Esophagus squamous epithelium (tissue), 5 donors: ENCODE measurements at regions not wholly inside any gene's neighbourhood (a gene's known extent, or its start where the extent isn't known, plus 50 kb on each side); places are given as distances from the start of the nearest gene placed in this dataset.

Experiments
- DNase-seq: peaks from one replicate; lab custom pipeline; 2025; lab: John Stamatoyannopoulos, UW
- H3K27ac ChIP-seq, 4 donors: fragments of 200-600 bp; sonication (generic); one replicate each; pipeline ENCODE4 v1.5.1; 2016 to 2019; ENCODE audit warnings: mild to moderate bottlenecking in 1 of 4
- H3K27me3 ChIP-seq, 4 donors: fragments of 200-600 bp; sonication (generic); 1 replicate in 3 of 4; 2 replicates in 1 of 4; pipeline versions ENCODE4 v1.5.1 to v1.6.0; 2017 to 2021; ENCODE audit warnings: antibody characterized with exemption in 1 of 4
- H3K36me3 ChIP-seq, 3 donors: fragments of 200-600 bp; sonication (generic); one replicate each; pipeline ENCODE4 v1.5.1; 2016 to 2019
- H3K4me1 ChIP-seq, 3 donors: fragments of 200-600 bp; sonication (generic); one replicate each; pipeline ENCODE4 v1.5.1; 2017 to 2019
- H3K4me3 ChIP-seq, 4 donors: fragments of 200-600 bp; sonication (generic); 1 replicate in 3 of 4; 2 replicates in 1 of 4; pipeline ENCODE4 v1.5.1; 2016 to 2019; ENCODE audit warnings: mild to moderate bottlenecking in 2 of 4, moderate library complexity in 1 of 4
- H3K9me3 ChIP-seq, 3 donors: fragments of 200-600 bp; sonication (generic); one replicate each; pipeline ENCODE4 v1.5.1; 2016 to 2019
- CTCF ChIP-seq, 6 experiments: fragments of 450-650 bp in 4 of 6; fragments of 200-600 bp in 2 of 6; sonication (generic) in 2 of 6; IDR thresholded peaks; one replicate each; pipeline ENCODE4 v1.5.1; 2016 to 2019; ENCODE audit warnings: antibody characterized with exemption in 6 of 6, mild to moderate bottlenecking in 4 of 6, moderate library complexity in 4 of 6
- POLR2A ChIP-seq, 4 donors: fragments of 450-650 bp; IDR thresholded peaks; one replicate each; pipeline ENCODE4 v1.6.1; 2017; ENCODE audit warnings: antibody characterized with exemption in 4 of 4, mild to moderate bottlenecking in 4 of 4, moderate library complexity in 3 of 4
- WGBS, 2 donors: methylation state at CpG; one replicate each; pipeline ENCODE4 v1.1.5; 2018; 5-methylcytosine and 5-hydroxymethylcytosine counted together
- intact Hi-C: fragments of 100-400 bp; cut with DNase I; formaldehyde crosslinking; loops from one replicate; pipeline ENCODE4 v1.15.0; 2022
- donor health status: DM: yes; HTN: yes; CAD: no.

GRCh38 chr14:84708865-84709264 lies 821.1 kb upstream of the FLRT2 start:
- Histone ChIP-seq H3K27ac (no peak overlapping the region), H3K27me3 (no peaks in the 10 kb centered on the region), H3K4me1 (no peaks in the 10 kb centered on the region), H3K36me3 (no peaks in the 10 kb centered on the region), H3K4me3 (no peak overlapping the region), H3K9me3 (no peaks in the 10 kb centered on the region)
- 48 to 79% methylated on average over 2 of the region's 2 CpGs for WGBS, 2 donors
- TF ChIP-seq POLR2A (IDR thresholded peaks at IDR 0.05) (no peak), CTCF (IDR thresholded peaks at IDR 0.05) (no peak)
- intact Hi-C loops = no loop called here
- DNase-seq = no peak

- no peak for DNase-seq
- no peaks in the 10 kb centered on the region for H3K27me3 ChIP-seq
- no peaks in the 10 kb centered on the region for H3K36me3 ChIP-seq
- 22 to 47% methylated on average over 4 of the region's 4 CpGs for WGBS, 2 donors
- H3K4me3 ChIP-seq = no peak overlapping the region
- H3K4me1 ChIP-seq = no peaks in the 10 kb centered on the region
- H3K27ac ChIP-seq = no peak overlapping the region
- TF ChIP-seq CTCF (IDR thresholded peaks at IDR 0.05) (no peak), POLR2A (IDR thresholded peaks at IDR 0.05) (no peak)
- intact Hi-C loops = no loop called here
- no peaks in the 10 kb centered on the region for H3K9me3 ChIP-seq
These were observed 803.5 kb upstream of the FLRT2 start for GRCh38 chr14:84726471-84726870.

- Histone ChIP-seq H3K4me1 (no peaks in the 10 kb centered on the region), H3K27ac (no peak overlapping the region), H3K36me3 (no peaks in the 10 kb centered on the region), H3K4me3 (no peak overlapping the region), H3K27me3 (no peaks in the 10 kb centered on the region), H3K9me3 (no peaks in the 10 kb centered on the region)
- TF ChIP-seq CTCF (IDR thresholded peaks at IDR 0.05) (no peak), POLR2A (IDR thresholded peaks at IDR 0.05) (no peak)
- no peak for DNase-seq
- WGBS, 2 donors = 81 to 88% methylated on average over 6 of the region's 6 CpGs
- intact Hi-C loops = no loop called here
These were observed 780.6 kb upstream of the FLRT2 start for GRCh38 chr14:84749191-84749955.

GRCh38 chr14:84750284-84750683 lies 779.7 kb upstream of the FLRT2 start:
- Histone ChIP-seq H3K4me1 (no peaks in the 10 kb centered on the region), H3K27me3 (no peaks in the 10 kb centered on the region), H3K9me3 (peaks cover 0 to 4% (median 0%) of the 10 kb centered on the region in 3 donors), H3K4me3 (no peak overlapping the region), H3K36me3 (no peaks in the 10 kb centered on the region), H3K27ac (no peak overlapping the region)
- 23 to 56% methylated on average over 1 of the region's 1 CpG for WGBS, 2 donors
- intact Hi-C loops = no loop called here
- TF ChIP-seq POLR2A (IDR thresholded peaks at IDR 0.05) (no peak), CTCF (IDR thresholded peaks at IDR 0.05) (no peak)
- DNase-seq = no peak

- Histone ChIP-seq H3K4me1 (no peaks in the 10 kb centered on the region), H3K27me3 (no peaks in the 10 kb centered on the region), H3K36me3 (no peaks in the 10 kb centered on the region), H3K9me3 (peaks cover 0 to 4% (median 0%) of the 10 kb centered on the region in 3 donors), H3K27ac (no peak overlapping the region), H3K4me3 (no peak overlapping the region)
- WGBS, 2 donors = 34 to 39% methylated on average over 10 of the region's 10 CpGs
- intact Hi-C loops = no loop called here
- TF ChIP-seq POLR2A (IDR thresholded peaks at IDR 0.05) (no peak), CTCF (IDR thresholded peaks at IDR 0.05) (no peak)
- DNase-seq = no peak
These were observed 779.0 kb upstream of the FLRT2 start for GRCh38 chr14:84750763-84751554.
